ENCODE measurements at regions not wholly inside any gene's neighbourhood (a gene's known extent, or its start where the extent isn't known, plus 50 kb on each side); places are given as distances from the start of the nearest gene placed in this dataset.

DNA sequence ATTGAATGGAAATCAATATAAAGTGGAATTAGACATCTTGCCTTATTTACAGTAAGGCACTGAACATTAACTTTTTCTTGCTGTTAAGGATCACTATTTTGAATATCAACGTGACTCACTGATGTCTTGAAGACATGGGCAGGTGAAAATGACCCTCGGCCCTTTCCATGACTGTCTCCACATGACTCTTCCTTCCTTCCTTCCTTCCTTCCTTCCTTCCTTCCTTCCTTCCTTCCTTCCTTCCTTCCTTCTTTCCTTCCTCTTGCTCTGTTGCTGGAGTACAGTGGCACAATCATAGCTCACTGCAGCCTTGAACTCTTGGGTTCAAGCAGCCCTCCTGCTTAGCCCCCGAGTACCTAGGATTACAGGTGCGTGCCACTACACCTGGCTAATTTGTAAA, 52.2 kb upstream of the TOX2 start:
- H3K4me3 ChIP-seq (ENCODE audit: low read depth in 2 of 2, low read length in 2 of 2), result no peak overlapping the region
- H3K36me3 ChIP-seq (ENCODE audit: control insufficient read depth, insufficient read depth, low read length), result no peaks in the 10 kb centered on the region
- no peak for DNase-seq (ENCODE audit: low read depth, low spot score)
- no peaks in the 10 kb centered on the region for H3K9me3 ChIP-seq (ENCODE audit: control insufficient read depth, insufficient read depth, low read depth, low read length)
- ChIA-PET POLR2A (no interaction called here), CTCF (no interaction called here)
- H3K27ac ChIP-seq (ENCODE audit: low read length), result no peak overlapping the region
- H3K27me3 ChIP-seq (ENCODE audit: control insufficient read depth, insufficient read depth, low read length), result no peaks in the 10 kb centered on the region
- ATAC-seq, result no peak
- in situ Hi-C loops (cut with HindIII; ENCODE audit: low pct_unique_long_range_greater_than_20kb, low sequenced_read_pairs), result no loop called here
- no peaks in the 10 kb centered on the region; the same call in 1 of the 2 replicates for H3K4me1 ChIP-seq (ENCODE audit: control insufficient read depth, insufficient read depth, low read length)
- BruUV-seq (replicated peaks), result no TSS peak
- intact Hi-C loops (cut with micrococcal nuclease; ENCODE audit: unreplicated experiment), result no loop called here
- no peak for TF ChIP-seq POLR2AphosphoS5 (IDR thresholded peaks at IDR 0.05; ENCODE audit: low read depth, low read length)
- TF ChIP-seq, protein P1, sequence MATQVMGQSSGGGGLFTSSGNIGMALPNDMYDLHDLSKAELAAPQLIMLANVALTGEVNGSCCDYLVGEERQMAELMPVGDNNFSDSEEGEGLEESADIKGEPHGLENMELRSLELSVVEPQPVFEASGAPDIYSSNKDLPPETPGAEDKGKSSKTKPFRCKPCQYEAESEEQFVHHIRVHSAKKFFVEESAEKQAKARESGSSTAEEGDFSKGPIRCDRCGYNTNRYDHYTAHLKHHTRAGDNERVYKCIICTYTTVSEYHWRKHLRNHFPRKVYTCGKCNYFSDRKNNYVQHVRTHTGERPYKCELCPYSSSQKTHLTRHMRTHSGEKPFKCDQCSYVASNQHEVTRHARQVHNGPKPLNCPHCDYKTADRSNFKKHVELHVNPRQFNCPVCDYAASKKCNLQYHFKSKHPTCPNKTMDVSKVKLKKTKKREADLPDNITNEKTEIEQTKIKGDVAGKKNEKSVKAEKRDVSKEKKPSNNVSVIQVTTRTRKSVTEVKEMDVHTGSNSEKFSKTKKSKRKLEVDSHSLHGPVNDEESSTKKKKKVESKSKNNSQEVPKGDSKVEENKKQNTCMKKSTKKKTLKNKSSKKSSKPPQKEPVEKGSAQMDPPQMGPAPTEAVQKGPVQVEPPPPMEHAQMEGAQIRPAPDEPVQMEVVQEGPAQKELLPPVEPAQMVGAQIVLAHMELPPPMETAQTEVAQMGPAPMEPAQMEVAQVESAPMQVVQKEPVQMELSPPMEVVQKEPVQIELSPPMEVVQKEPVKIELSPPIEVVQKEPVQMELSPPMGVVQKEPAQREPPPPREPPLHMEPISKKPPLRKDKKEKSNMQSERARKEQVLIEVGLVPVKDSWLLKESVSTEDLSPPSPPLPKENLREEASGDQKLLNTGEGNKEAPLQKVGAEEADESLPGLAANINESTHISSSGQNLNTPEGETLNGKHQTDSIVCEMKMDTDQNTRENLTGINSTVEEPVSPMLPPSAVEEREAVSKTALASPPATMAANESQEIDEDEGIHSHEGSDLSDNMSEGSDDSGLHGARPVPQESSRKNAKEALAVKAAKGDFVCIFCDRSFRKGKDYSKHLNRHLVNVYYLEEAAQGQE (IDR thresholded peaks at IDR 0.05; ENCODE audit: insufficient read depth in 1 of 2, low read depth in 2 of 2, low read length in 1 of 2), result no peak
- TF ChIP-seq, protein P2, sequence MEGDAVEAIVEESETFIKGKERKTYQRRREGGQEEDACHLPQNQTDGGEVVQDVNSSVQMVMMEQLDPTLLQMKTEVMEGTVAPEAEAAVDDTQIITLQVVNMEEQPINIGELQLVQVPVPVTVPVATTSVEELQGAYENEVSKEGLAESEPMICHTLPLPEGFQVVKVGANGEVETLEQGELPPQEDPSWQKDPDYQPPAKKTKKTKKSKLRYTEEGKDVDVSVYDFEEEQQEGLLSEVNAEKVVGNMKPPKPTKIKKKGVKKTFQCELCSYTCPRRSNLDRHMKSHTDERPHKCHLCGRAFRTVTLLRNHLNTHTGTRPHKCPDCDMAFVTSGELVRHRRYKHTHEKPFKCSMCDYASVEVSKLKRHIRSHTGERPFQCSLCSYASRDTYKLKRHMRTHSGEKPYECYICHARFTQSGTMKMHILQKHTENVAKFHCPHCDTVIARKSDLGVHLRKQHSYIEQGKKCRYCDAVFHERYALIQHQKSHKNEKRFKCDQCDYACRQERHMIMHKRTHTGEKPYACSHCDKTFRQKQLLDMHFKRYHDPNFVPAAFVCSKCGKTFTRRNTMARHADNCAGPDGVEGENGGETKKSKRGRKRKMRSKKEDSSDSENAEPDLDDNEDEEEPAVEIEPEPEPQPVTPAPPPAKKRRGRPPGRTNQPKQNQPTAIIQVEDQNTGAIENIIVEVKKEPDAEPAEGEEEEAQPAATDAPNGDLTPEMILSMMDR (IDR thresholded peaks at IDR 0.05), result no peak
- TF ChIP-seq SIN3A (IDR thresholded peaks at IDR 0.05; ENCODE audit: borderline replicate concordance, insufficient read depth, low read depth, low read length), result no peak
- TF ChIP-seq TCF7L2 (IDR thresholded peaks at IDR 0.05; ENCODE audit: low read depth, low read length), result no peak

DNA sequence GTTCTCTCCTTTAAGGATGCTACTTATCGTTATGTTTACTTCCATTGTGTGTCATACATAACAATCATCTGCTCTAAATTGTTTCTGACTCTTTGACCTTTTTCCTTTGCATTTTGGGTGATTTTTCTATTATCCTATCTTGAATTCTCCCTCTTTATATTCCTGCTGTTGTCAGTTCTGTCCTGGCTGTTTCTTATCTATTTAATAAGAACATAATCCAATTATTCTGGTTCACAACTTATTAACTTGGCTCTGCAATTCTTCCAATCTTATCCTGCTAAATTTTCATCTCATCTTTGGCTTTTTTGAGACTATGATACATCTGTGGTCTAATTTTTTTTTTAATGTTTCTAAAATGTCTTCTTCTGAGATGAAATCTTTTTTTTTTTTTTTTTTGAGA, 54.7 kb upstream of the TOX2 start:
- POLR2A ChIA-PET, result no interaction called here
- no peak overlapping the region for H3K27ac ChIP-seq (ENCODE audit: low read length)
- intact Hi-C loops (cut with micrococcal nuclease; ENCODE audit: unreplicated experiment), result no loop called here
- no peak overlapping the region for H3K4me3 ChIP-seq (ENCODE audit: low read depth in 2 of 2, low read length in 2 of 2)
- H3K9me3 ChIP-seq (ENCODE audit: control insufficient read depth, insufficient read depth, low read depth, low read length), result no peaks in the 10 kb centered on the region
- no peaks in the 10 kb centered on the region; the same call in 1 of the 2 replicates for H3K4me1 ChIP-seq (ENCODE audit: control insufficient read depth, insufficient read depth, low read length)
- CTCF ChIA-PET, result no interaction called here
- no peaks in the 10 kb centered on the region for H3K27me3 ChIP-seq (ENCODE audit: control insufficient read depth, insufficient read depth, low read length)
- no TSS peak for BruUV-seq (replicated peaks)
- DNase-seq (ENCODE audit: low read depth, low spot score), result no peak
- ATAC-seq, result no peak
- H3K36me3 ChIP-seq (ENCODE audit: control insufficient read depth, insufficient read depth, low read length), result no peaks in the 10 kb centered on the region
- in situ Hi-C loops (cut with HindIII; ENCODE audit: low pct_unique_long_range_greater_than_20kb, low sequenced_read_pairs), result no loop called here
- TF ChIP-seq TCF7L2 (IDR thresholded peaks at IDR 0.05; ENCODE audit: low read depth, low read length) (no peak), POLR2AphosphoS5 (IDR thresholded peaks at IDR 0.05; ENCODE audit: low read depth, low read length) (no peak), SIN3A (IDR thresholded peaks at IDR 0.05; ENCODE audit: borderline replicate concordance, insufficient read depth, low read depth, low read length) (no peak)
- TF ChIP-seq, protein P1 (IDR thresholded peaks at IDR 0.05; ENCODE audit: insufficient read depth in 1 of 2, low read depth in 2 of 2, low read length in 1 of 2), result no peak
- TF ChIP-seq, protein P2 (IDR thresholded peaks at IDR 0.05), result no peak

Measured in Panc1 (cell line).